Activated CD4-positive, alpha-beta T cell treated with anti-CD3 and anti-CD28 coated beads, Interleukin-2, amount 50 U/mL, for 24 hours (primary cell): ENCODE measurements at regions not wholly inside any gene's neighbourhood (a gene's known extent, or its start where the extent isn't known, plus 50 kb on each side); places are given as distances from the start of the nearest gene placed in this dataset.

ENCODE experiments used
- DNase-seq, 2 donors: peaks; one replicate each; pipeline ENCODE4 v3.0.0-alpha.2; 2020; ENCODE audit warnings: low read depth in 1 of 2, low spot score in 1 of 2

GRCh38 chr18:67041334-67041733, 437.4 kb upstream of the CDH19 start:
- DNase-seq = no peak

GRCh38 chr18:67035026-67035425, 431.1 kb upstream of the CDH19 start:
- no peak for DNase-seq

GRCh38 chr18:67023059-67023458, 419.2 kb upstream of the CDH19 start:
- no peak for DNase-seq

DNA sequence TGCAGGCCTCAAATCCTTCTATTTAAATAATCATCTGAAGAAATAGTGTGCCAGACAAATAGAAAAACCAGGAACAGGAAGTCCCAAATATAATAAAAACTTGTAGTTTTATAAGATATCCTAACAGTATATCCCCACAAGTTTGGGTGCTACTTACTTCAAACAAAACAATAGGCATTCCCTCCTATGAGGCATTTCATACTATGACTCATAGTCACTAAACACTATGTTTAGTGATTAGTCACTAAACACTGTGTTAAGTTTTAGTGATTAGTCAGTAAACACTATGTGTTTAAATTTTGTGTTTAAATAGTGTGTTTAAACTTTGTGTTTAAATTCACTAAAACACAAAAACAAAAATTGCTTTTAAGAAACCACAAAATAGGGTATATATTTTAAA, 407.0 kb upstream of the CDH19 start:
- no peak for DNase-seq

- no peak for DNase-seq
Measured at GRCh38 chr18:67007999-67008398, 404.1 kb upstream of the CDH19 start.

GRCh38 chr18:67007085-67007484, 403.2 kb upstream of the CDH19 start:
- no peak for DNase-seq

GRCh38 chr18:67001052-67001451, 397.2 kb upstream of the CDH19 start:
- DNase-seq = no peak

GRCh38 chr18:66999003-66999402, 395.1 kb upstream of the CDH19 start:
- DNase-seq = no peak

DNA sequence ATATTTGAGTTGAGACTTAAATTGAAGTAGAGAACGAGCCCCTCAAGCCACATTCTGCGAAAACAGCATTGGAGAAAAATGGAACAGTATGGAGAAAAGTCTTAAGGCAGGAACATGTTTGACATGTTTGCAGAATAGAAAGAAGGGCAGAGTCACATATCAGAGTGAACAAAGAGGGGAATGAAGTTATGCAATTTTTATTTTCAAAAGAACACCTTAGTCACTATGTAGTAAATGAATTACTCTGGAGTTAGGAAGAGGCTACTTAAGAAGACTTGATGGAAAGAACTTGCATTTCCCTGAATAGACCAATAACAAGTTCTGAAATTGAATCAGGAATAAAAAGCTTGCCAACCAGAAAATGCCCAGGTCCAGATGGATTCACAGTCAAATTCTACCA, 391.4 kb upstream of the CDH19 start:
- DNase-seq = no peak

- no peak for DNase-seq
Measured at GRCh38 chr18:66994790-66995189, 390.9 kb upstream of the CDH19 start.

DNA sequence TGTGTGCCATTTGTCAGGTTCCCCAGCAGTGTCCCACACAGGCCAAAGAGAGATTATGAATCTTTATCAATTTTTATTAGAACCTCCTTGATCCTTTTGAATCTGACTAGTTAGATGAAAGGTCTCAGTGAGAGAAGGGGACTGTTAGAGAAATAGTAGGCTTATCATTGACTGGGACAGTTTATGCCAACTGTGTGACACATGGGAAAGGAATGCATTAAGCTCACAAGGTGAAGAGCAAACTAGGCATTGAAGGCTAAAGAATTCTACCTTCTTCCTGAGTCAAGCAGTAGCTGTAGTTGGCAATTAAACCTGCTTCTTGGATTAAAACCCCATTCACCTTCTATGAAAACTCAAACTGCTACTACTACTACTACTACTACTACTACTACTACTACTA, 389.6 kb upstream of the CDH19 start:
- no peak for DNase-seq

- no peak for DNase-seq
Measured at GRCh38 chr18:66990909-66991308, 387.0 kb upstream of the CDH19 start.

GRCh38 chr18:66979009-66979408, 375.1 kb upstream of the CDH19 start:
- no peak for DNase-seq

DNA sequence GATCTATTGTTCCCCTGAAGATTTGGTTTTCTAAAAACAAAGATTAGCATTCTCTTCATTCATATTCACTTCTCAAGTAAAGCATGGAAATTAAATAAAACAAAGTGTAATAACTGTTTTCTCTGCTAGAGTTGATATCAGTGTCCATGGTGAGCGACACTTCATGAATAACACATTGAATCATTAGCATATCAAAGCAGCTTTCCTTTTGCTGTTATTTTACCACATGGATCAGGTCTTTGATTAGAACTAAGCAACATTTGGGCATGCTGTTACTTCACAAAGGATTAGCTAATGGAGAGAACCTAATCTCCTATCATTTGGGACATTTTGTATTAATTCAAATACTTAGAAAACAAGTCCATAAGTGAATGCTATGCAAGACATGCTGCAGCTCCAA, 368.8 kb upstream of the CDH19 start:
- DNase-seq = no peak

GRCh38 chr18:66971960-66972359, 368.1 kb upstream of the CDH19 start:
- no peak for DNase-seq

DNA sequence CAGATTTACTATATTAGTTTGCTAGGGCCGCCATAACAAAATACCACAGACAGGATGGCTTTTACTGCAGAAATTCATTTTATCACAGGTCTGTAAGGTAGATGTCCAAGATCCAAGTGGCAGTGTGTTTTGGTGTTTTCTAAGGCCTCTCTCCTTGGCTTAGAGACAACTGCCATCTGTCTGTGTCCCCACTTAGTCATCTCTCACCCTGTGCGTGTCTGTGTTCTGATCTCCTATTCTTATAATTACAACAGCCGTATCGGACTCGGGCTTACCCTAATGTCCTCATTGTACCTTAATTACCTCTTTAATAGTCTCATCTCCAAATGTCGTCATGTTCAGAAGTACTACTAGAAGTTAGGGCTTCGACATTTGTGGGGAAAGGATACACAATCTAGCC, 362.3 kb upstream of the CDH19 start:
- no peak for DNase-seq

DNA sequence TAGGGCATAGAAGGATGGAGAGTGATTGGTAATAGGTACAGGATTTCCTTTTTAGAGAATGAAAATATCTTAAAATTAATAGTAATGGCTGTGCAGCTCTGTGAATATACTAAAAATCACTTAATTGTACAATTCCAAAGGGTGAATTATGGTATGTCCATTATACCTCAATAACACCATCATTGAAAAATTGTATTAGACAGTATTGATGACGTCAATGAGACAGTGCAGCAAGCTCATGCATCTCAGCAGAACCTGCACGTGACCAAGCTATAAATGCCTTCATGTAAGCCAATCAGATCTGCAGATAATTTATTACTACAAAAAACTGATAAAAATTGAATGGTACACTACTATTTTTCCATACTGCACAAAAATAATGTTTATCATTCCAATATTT, 354.4 kb upstream of the CDH19 start:
- DNase-seq = no peak

GRCh38 chr18:66951750-66952149, 347.9 kb upstream of the CDH19 start:
- no peak for DNase-seq

DNA sequence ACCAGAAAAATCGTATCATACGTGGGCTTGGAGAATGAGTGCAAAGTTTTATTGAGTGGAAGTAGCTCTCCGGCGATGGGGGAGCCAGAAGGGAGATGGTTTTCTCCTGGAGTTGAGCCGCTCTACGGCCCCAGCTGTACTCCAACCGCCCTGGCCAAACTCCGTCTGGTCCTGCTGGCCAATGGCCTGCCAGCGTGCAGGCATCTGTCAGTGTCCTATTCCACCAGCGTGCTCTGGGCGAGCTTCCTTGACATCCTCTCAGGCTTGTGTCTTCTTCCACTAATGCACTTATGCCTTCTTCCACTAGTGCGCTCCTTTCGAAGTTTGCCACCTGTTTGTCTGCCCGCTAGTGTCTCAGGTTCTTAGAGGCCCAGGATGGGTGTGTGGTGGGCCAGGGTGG, 345.5 kb upstream of the CDH19 start:
- no peak for DNase-seq

GRCh38 chr18:66937546-66937945, 333.7 kb upstream of the CDH19 start:
- DNase-seq = no peak

DNA sequence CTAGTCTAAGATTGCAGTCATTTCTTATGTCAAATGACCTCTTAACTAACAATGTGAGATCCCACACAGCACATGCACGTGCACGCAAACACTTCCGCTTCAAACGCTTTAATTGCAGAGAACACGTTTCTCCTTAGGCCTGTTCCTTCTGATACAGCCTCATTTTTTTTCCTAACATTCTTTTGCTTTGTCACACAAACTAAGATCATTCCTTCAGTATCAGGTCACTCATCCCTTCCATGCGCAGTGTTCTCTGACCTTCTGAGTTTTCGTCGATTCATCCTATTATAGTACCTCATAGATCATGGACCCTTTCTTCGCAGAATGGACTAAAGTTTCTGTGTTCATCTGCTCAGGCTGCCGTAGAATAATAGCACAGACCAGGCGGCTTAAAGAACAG, 327.1 kb upstream of the CDH19 start:
- no peak for DNase-seq

- no peak for DNase-seq
Measured at GRCh38 chr18:66916834-66917233, 312.9 kb upstream of the CDH19 start.

GRCh38 chr18:66900837-66901236, 296.9 kb upstream of the CDH19 start:
- DNase-seq = no peak

GRCh38 chr18:66895631-66896030, 291.7 kb upstream of the CDH19 start:
- DNase-seq = no peak
